ENCODE measurements at regions not wholly inside any gene's neighbourhood (a gene's known extent, or its start where the extent isn't known, plus 50 kb on each side); places are given as distances from the start of the nearest gene placed in this dataset.

DNA sequence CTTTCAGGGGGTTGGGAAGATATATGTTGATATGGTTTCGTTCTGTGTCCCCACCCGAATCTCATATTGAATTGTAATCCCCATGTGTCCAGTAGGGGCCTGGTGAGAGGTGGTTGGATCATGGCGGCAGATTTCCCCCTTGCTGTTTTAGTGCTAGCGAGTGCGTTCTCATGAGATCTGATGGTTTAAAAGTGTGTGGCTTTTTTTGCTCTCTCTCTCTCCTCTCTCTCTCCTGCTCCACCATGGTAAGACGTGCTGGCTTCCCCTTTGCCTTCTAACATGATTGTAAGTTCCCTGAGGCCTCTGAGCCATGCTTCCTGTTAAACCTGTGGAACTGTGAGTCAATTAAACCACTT, 68.4 kb upstream of the PDZD8 start:
- TF ChIP-seq CTCF (conservative IDR thresholded peaks at IDR 0.05; ENCODE audit: low read length): no peak
- TF ChIP-seq EZH2phosphoT487 (IDR thresholded peaks at IDR 0.05; ENCODE audit: borderline replicate concordance, low read depth, low read length): no peak

Data from OCI-LY7 (cell line).